HUES48 (cell line): ENCODE measurements at regions not wholly inside any gene's neighbourhood (a gene's known extent, or its start where the extent isn't known, plus 50 kb on each side); places are given as distances from the start of the nearest gene placed in this dataset.
"Not testable (repeated sequence)": the region's sequence is repeated elsewhere in the genome, so short reads cannot be mapped to it uniquely, and the experiment has no call there.

ENCODE experiments used
- H3K27ac ChIP-seq: one replicate; pipeline ENCODE4 v1.7.0; 2013; ENCODE audit warnings: low read depth, low read length, inconsistent platforms
- H3K27me3 ChIP-seq: 2 replicates; pipeline ENCODE4 v1.6.1; 2013; ENCODE audit warnings: mild to moderate bottlenecking, low read length; ENCODE audit not compliant: control insufficient read depth, insufficient read depth
- H3K36me3 ChIP-seq: 2 replicates; pipeline ENCODE4 v1.6.1; 2013; ENCODE audit warnings: low read length; ENCODE audit not compliant: control insufficient read depth, insufficient read depth
- H3K4me1 ChIP-seq: 2 replicates; pipeline ENCODE4 v1.6.1; 2013; ENCODE audit warnings: mild to moderate bottlenecking, low read length; ENCODE audit not compliant: control insufficient read depth, insufficient read depth
- H3K4me3 ChIP-seq: 2 replicates; pipeline ENCODE4 v1.5.1; 2013; ENCODE audit warnings: mild to moderate bottlenecking, low read depth, low read length
- H3K9ac ChIP-seq: 2 replicates; pipeline ENCODE4 v1.6.1; 2013; ENCODE audit warnings: mild to moderate bottlenecking, low read depth, low read length, moderate library complexity
- H3K9me3 ChIP-seq: 2 replicates; pipeline ENCODE4 v1.6.1; 2013; ENCODE audit warnings: low read length; ENCODE audit not compliant: control insufficient read depth, insufficient read depth

DNA sequence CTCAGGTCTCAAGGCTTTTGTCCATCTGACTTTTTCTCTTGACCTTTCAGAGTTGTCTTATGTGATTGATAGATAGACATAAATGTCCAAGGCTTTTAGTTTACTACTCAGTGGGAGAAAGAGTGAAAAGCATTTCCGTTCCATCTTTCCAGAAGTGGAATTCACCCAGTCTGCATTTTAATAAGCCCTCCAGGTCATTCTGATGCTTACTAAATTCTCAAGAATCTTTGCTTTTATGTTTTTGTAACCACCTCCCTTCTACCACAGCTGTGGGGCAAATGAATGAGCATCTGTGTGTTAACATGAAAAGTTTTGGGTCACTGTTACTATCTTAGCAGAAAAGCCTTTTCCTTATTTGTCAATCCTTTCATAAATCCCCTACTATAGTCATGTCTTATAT lies 251.4 kb downstream of the LRIG3 start:
- H3K27me3 ChIP-seq, result no peaks in the 10 kb centered on the region
- no peak overlapping the region for H3K27ac ChIP-seq
- no peak overlapping the region for H3K9ac ChIP-seq
- H3K4me1 ChIP-seq, result peaks cover 16% of the 10 kb centered on the region
- no peaks in the 10 kb centered on the region for H3K36me3 ChIP-seq
- H3K9me3 ChIP-seq, result no peaks in the 10 kb centered on the region
- no peak overlapping the region for H3K4me3 ChIP-seq

DNA sequence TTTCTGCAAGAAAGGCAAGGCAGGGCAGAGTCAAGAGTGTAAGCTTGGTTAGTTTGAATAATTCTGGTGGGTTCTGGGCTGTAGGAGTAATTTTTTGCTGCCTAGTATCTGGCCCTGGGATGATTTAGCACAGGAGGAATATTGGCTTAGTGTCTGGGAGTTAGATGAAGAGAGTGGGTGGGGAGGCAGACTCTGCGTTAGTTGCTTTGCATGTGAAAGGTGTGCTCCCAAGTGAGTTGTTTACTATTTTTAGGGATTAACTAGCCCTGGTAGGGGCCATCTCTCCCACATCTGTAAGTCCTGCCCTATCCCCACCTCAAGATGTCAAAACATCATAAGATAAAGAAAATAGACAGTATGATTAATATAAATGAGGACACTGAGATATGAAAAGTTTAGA lies 249.7 kb downstream of the LRIG3 start:
- no peaks in the 10 kb centered on the region for H3K9me3 ChIP-seq
- no peak overlapping the region for H3K9ac ChIP-seq
- no peaks in the 10 kb centered on the region for H3K27me3 ChIP-seq
- peaks cover 11% of the 10 kb centered on the region for H3K4me1 ChIP-seq
- no peaks in the 10 kb centered on the region for H3K36me3 ChIP-seq
- no peak overlapping the region; the same call in 1 of the 2 replicates for H3K4me3 ChIP-seq
- no peak overlapping the region for H3K27ac ChIP-seq

DNA sequence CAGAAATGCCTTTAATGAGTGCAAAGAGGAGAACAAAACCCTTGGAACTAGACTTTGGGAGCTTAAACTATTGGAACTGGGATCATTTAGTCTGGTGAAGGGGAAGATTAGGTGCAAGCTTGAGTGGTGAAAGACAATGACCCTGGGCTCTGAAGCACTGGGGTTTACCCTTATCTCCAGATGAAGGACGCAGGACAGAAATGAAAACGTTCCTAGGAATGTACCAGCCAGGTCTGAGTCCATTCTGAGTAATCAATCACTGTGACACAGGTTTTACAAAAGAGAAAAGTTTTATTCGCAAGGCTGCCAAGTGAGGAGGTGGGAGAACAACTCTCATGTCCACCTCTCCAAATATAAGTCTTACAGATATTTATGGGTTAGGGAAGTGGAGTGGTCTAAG lies 249.1 kb downstream of the LRIG3 start:
- Histone ChIP-seq H3K9ac (no peak overlapping the region), H3K36me3 (no peaks in the 10 kb centered on the region), H3K27ac (no peak overlapping the region), H3K27me3 (no peaks in the 10 kb centered on the region), H3K4me1 (peaks cover 11% of the 10 kb centered on the region), H3K4me3 (no peak overlapping the region), H3K9me3 (no peaks in the 10 kb centered on the region)

DNA sequence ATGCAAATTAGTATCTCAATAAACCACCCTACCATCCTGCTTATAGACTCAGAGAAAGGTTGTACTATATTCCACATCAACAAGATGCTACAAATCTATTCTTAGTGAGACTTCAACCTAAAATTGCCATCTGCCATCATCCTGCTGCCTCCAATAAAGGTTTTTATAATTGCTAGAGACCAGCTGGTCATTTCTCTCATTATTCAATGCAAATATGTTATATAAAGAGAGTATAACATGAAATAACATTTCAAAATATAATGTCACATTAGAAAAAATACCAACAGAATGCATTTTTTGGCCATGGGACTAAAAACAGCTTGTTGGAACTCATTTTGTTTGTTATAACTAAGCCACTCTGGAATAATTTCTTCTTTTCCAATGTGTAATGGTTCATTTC lies 247.3 kb downstream of the LRIG3 start:
- H3K27ac ChIP-seq, result no peak overlapping the region
- no peaks in the 10 kb centered on the region for H3K27me3 ChIP-seq
- no peak overlapping the region for H3K9ac ChIP-seq
- H3K9me3 ChIP-seq, result no peaks in the 10 kb centered on the region
- H3K4me1 ChIP-seq, result peaks cover 11% of the 10 kb centered on the region
- H3K36me3 ChIP-seq, result no peaks in the 10 kb centered on the region
- H3K4me3 ChIP-seq, result no peak overlapping the region

DNA sequence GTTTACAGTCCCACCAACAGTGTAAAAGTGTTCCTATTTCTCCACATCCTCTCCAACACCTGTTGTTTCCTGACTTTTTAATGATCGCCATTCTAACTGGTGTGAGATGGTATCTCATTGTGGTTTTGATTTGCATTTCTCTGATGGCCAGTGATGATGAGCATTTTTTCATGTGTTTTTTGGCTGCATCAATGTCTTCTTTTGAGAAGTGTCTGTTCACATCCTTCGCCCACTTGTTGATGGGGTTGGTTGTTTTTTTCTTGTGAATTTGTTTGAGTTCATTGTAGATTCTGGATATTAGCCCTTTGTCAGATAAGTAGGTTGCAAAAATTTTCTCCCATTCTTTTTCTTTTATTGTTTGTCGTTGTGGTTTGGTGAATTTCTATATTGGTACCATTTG lies 242.5 kb downstream of the LRIG3 start:
- not testable (repeated sequence) for H3K4me3 ChIP-seq, H3K4me1 ChIP-seq, H3K36me3 ChIP-seq, H3K27me3 ChIP-seq, H3K9me3 ChIP-seq, H3K9ac ChIP-seq, H3K27ac ChIP-seq

DNA sequence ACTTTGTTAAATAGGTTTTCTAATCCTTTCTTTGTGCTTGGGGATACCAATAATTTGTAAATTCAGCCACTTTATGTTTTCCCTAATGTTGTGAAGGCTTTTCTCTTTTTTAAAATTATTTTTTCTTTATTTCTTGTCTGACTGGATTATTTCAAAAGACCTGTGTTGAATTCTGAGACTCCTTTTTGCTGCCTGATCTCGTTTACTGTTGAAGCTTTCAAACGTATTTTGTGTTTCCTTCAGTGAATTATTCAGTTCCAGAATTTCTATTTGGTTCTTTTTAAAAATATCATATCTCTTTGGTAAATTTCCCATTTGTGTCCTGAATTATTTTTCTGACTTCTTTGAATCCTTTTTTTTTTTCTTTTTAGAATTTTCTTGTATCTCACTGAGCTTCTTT lies 241.6 kb downstream of the LRIG3 start:
- Histone ChIP-seq H3K27ac (no peak overlapping the region), H3K4me1 (no peaks in the 10 kb centered on the region), H3K9me3 (peaks cover 7% of the 10 kb centered on the region; the same call in 1 of the 2 replicates), H3K27me3 (no peaks in the 10 kb centered on the region), H3K36me3 (no peaks in the 10 kb centered on the region), H3K9ac (no peak overlapping the region), H3K4me3 (no peak overlapping the region)

DNA sequence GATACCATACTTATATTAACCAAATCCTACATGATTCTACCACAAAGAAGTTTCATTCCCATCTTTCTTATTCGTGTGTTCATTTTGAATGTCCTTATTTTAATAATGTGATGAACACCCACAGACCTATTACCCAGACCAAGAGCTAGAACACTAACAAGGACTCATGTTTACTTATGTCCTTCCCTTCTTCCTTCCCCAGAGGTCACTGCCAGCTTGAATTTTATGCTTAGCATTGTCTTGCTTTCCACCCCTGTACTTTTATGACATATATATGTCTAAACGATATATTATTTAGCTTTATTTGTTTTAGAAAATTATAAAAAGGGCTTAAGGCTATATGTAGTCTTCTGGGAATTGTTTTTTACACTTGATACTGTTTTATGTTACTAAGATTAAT lies 238.6 kb downstream of the LRIG3 start:
- H3K27me3 ChIP-seq, result no peaks in the 10 kb centered on the region
- no peak overlapping the region for H3K9ac ChIP-seq
- no peak overlapping the region for H3K27ac ChIP-seq
- no peak overlapping the region for H3K4me3 ChIP-seq
- no peaks in the 10 kb centered on the region for H3K4me1 ChIP-seq
- no peaks in the 10 kb centered on the region for H3K36me3 ChIP-seq
- peaks cover 7% of the 10 kb centered on the region; the same call in 1 of the 2 replicates for H3K9me3 ChIP-seq

DNA sequence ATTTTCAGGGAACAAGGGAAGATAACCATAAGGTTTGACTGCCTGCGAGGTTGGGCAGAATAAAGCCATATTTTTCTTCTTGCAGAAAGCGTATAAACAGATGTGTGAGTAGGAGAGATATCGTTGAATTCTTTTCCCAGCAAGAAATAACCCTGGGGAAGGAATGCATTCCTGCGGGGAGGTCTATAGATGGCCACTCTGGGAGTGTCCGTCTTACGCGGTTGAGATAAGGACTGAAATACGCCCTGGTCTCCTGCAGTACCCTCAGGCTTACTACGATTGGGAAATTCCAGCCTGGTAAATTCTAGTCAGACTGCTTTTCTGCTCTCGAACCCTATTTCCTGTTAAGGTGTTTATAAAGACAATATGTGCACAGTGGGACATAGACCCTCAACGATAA lies 225.0 kb downstream of the LRIG3 start:
- H3K4me3 ChIP-seq, result no peak overlapping the region
- H3K9me3 ChIP-seq, result peaks cover 17% of the 10 kb centered on the region
- H3K36me3 ChIP-seq, result no peaks in the 10 kb centered on the region
- no peaks in the 10 kb centered on the region for H3K27me3 ChIP-seq
- no peaks in the 10 kb centered on the region for H3K4me1 ChIP-seq
- H3K27ac ChIP-seq, result no peak overlapping the region
- H3K9ac ChIP-seq, result no peak overlapping the region

DNA sequence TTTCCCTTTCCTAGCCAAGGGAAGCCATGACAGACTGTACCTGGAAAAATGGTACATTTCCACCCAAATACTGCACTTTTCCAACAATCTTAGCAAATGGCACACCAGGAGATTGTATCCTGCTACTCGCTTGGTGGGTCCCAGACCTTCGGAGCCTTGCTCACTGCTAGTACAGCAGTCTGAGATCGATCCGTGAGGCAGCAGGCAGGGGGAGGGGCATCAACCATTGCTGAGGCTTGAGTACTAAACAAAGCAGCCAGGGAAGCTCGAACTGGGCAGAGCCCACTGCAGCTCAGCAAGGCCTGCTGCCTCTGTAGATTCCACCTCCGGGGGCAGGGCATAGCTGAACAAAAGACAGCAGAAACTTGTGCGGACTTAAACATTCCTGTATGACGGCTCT lies 218.8 kb downstream of the LRIG3 start:
- Histone ChIP-seq H3K9me3 (peaks cover 6% of the 10 kb centered on the region), H3K27me3 (no peaks in the 10 kb centered on the region), H3K9ac (no peak overlapping the region), H3K36me3 (no peaks in the 10 kb centered on the region), H3K4me1 (no peaks in the 10 kb centered on the region), H3K27ac (no peak overlapping the region), H3K4me3 (no peak overlapping the region)

DNA sequence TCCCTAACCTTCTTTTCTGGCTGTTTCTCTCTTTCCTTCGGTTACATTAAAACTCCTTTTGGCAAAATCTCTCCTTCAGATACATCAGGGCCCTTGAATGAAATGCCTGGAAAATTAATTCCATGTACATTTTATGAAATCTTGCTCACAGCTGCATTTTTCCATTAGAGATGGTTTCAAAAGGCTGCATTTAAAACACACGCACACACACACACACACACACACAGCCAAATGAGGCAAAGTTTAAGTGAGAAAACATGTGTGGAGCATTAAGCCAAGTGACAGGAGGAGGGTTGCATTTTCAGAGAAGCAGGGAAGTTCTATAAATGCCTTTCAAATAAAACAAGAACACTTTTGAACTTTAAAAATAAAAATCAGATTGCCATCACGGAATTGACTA lies 216.4 kb downstream of the LRIG3 start:
- Histone ChIP-seq H3K9me3 (peaks cover 5% of the 10 kb centered on the region; the same call in 1 of the 2 replicates), H3K27ac (no peak overlapping the region)

DNA sequence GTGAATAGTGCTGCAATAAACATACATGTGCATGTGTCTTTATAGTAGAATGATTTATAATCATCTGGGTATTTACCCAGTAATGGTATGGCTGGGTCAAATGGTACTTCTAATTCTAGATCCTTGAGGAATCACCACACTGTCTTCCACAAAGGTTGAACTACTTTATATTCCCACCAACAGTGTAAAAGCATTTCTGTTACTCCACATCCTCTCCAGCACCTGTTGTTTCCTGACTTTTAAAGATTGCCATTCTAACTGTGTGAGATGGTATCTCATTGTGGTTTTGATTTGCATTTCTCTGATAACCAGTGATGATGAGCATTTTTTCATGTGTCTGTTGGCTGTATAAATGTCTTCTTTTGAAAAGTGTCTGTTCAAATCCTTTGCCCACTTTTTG lies 215.5 kb downstream of the LRIG3 start:
- H3K36me3 ChIP-seq, H3K4me1 ChIP-seq, H3K9me3 ChIP-seq, H3K9ac ChIP-seq, H3K4me3 ChIP-seq, H3K27ac ChIP-seq, H3K27me3 ChIP-seq: not testable (repeated sequence)

More for the DNA sequence above, 216.4 kb downstream of the LRIG3 start:
- H3K9ac ChIP-seq, result no peak overlapping the region
- H3K4me1 ChIP-seq, result no peaks in the 10 kb centered on the region
- H3K36me3 ChIP-seq, result no peaks in the 10 kb centered on the region
- no peak overlapping the region for H3K4me3 ChIP-seq
- no peaks in the 10 kb centered on the region for H3K27me3 ChIP-seq

DNA sequence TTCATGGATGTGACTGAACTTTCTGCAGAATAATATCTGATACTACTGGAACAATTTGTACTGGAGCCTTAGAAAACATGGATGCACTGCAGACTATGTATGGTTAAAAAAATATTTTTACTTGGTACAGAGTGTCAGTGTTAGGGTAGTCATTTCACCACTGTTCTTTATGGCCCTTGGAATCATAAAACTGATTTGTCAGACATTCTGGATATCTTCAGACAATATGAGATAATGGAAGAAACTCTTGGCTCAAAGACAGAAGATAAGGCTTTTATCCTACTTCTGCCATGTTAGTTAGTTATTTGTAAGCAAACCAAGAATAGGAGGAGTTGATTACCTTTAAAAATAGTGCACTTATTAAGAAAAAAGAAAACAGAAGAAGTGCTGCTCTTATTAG lies 209.4 kb downstream of the LRIG3 start:
- H3K9ac ChIP-seq, result no peak overlapping the region
- peaks cover 12% of the 10 kb centered on the region for H3K9me3 ChIP-seq
- no peak overlapping the region for H3K27ac ChIP-seq
- peaks cover 7% of the 10 kb centered on the region; the same call in 1 of the 2 replicates for H3K4me1 ChIP-seq
- no peaks in the 10 kb centered on the region for H3K36me3 ChIP-seq
- H3K27me3 ChIP-seq, result no peaks in the 10 kb centered on the region
- no peak overlapping the region for H3K4me3 ChIP-seq
